Colonic mucosa (tissue), 4 donors: ENCODE measurements at regions not wholly inside any gene's neighbourhood (a gene's known extent, or its start where the extent isn't known, plus 50 kb on each side); places are given as distances from the start of the nearest gene placed in this dataset.
"Not testable (repeated sequence)": the region's sequence is repeated elsewhere in the genome, so short reads cannot be mapped to it uniquely, and the experiment has no call there.

Experiments used
- DNase-seq: peaks from one replicate; pipeline ENCODE4 v3.0.0-alpha.2; 2020
- H3K27ac ChIP-seq: fragments of 200-600 bp; one replicate; pipeline ENCODE4 v1.8.0; 2021
- H3K27me3 ChIP-seq: fragments of 200-600 bp; one replicate; pipeline ENCODE4 v1.8.0; 2021
- H3K36me3 ChIP-seq: fragments of 200-600 bp; one replicate; pipeline ENCODE4 v1.8.0; 2021
- H3K4me1 ChIP-seq: fragments of 200-600 bp; one replicate; pipeline ENCODE4 v1.8.0; 2021; ENCODE audit warnings: mild to moderate bottlenecking
- H3K4me3 ChIP-seq: fragments of 200-600 bp; one replicate; pipeline ENCODE4 v1.8.0; 2021
- H3K9ac ChIP-seq, 2 donors: one replicate each; pipeline ENCODE4 v1.7.0; 2013; ENCODE audit warnings: control low read depth in 2 of 2, low read depth in 2 of 2, low read length in 2 of 2
- H3K9me3 ChIP-seq: fragments of 200-600 bp; one replicate; pipeline ENCODE4 v1.8.0; 2021
- CTCF ChIP-seq: fragments of 200-600 bp; IDR thresholded peaks from one replicate; pipeline ENCODE4 v1.8.0; 2022; ENCODE audit warnings: antibody characterized with exemption, mild to moderate bottlenecking
- intact Hi-C: fragments of 100-400 bp; cut with DNase I; formaldehyde crosslinking; loops from one replicate; pipeline ENCODE4 v1.14.1; 2022
- donor health status: healthy.
- donor health status: DM: no; HTN: no; CAD: no.
- donor health status: DM: no; HTN: no; CAD: no.

GRCh38 chr21:20276954-20277353 is 721.3 kb upstream of the NCAM2 start:
- H3K36me3 ChIP-seq = no peaks in the 10 kb centered on the region
- no peaks in the 10 kb centered on the region for H3K27me3 ChIP-seq
- H3K27ac ChIP-seq = no peak overlapping the region
- no peaks in the 10 kb centered on the region for H3K4me1 ChIP-seq
- TF ChIP-seq CTCF = no peak
- H3K9me3 ChIP-seq = no peaks in the 10 kb centered on the region
- intact Hi-C loops = no loop called here
- DNase-seq = no peak
- no peak overlapping the region for H3K9ac ChIP-seq
- H3K4me3 ChIP-seq = no peak overlapping the region

GRCh38 chr21:20283836-20284235 is 714.4 kb upstream of the NCAM2 start:
- TF ChIP-seq CTCF = no peak
- Histone ChIP-seq H3K4me3 (no peak overlapping the region), H3K27me3 (no peaks in the 10 kb centered on the region), H3K4me1 (no peaks in the 10 kb centered on the region), H3K27ac (no peak overlapping the region), H3K36me3 (no peaks in the 10 kb centered on the region), H3K9ac (no peak overlapping the region), H3K9me3 (no peaks in the 10 kb centered on the region)
- no peak for DNase-seq
- intact Hi-C loops = no loop called here

- no peaks in the 10 kb centered on the region for H3K36me3 ChIP-seq
- no peak for DNase-seq
Measured at GRCh38 chr21:20292280-20292679, 705.9 kb upstream of the NCAM2 start.

GRCh38 chr21:20292854-20293253 is 705.4 kb upstream of the NCAM2 start:
- DNase-seq, H3K9me3 ChIP-seq, intact Hi-C loops, H3K27me3 ChIP-seq, H3K36me3 ChIP-seq, H3K9ac ChIP-seq, H3K27ac ChIP-seq, H3K4me3 ChIP-seq, H3K4me1 ChIP-seq: not testable (repeated sequence)

More at GRCh38 chr21:20292280-20292679, 705.9 kb upstream of the NCAM2 start:
- Histone ChIP-seq H3K9me3 (no peaks in the 10 kb centered on the region), H3K27ac (no peak overlapping the region), H3K9ac (no peak overlapping the region), H3K27me3 (no peaks in the 10 kb centered on the region), H3K4me1 (no peaks in the 10 kb centered on the region), H3K4me3 (no peak overlapping the region)
- intact Hi-C loops = no loop called here
- TF ChIP-seq CTCF = no peak

GRCh38 chr21:20301395-20301794 is 696.8 kb upstream of the NCAM2 start:
- H3K27me3 ChIP-seq = no peaks in the 10 kb centered on the region
- H3K4me3 ChIP-seq = no peak overlapping the region
- no peaks in the 10 kb centered on the region for H3K36me3 ChIP-seq
- intact Hi-C loops = no loop called here
- DNase-seq = no peak
- H3K27ac ChIP-seq = no peak overlapping the region
- H3K9me3 ChIP-seq = no peaks in the 10 kb centered on the region
- no peaks in the 10 kb centered on the region for H3K4me1 ChIP-seq
- no peak for TF ChIP-seq CTCF
- no peak overlapping the region for H3K9ac ChIP-seq

GRCh38 chr21:20302084-20302483 is 696.1 kb upstream of the NCAM2 start:
- no peaks in the 10 kb centered on the region for H3K36me3 ChIP-seq
- H3K27ac ChIP-seq = no peak overlapping the region
- no peaks in the 10 kb centered on the region for H3K4me1 ChIP-seq
- H3K27me3 ChIP-seq = no peaks in the 10 kb centered on the region
- intact Hi-C loops = no loop called here
- H3K9me3 ChIP-seq = no peaks in the 10 kb centered on the region
- no peak overlapping the region for H3K9ac ChIP-seq
- no peak for DNase-seq
- H3K4me3 ChIP-seq = no peak overlapping the region
- no peak for TF ChIP-seq CTCF
